ENCODE measurements at regions not wholly inside any gene's neighbourhood (a gene's known extent, or its start where the extent isn't known, plus 50 kb on each side); places are given as distances from the start of the nearest gene placed in this dataset.

DNA sequence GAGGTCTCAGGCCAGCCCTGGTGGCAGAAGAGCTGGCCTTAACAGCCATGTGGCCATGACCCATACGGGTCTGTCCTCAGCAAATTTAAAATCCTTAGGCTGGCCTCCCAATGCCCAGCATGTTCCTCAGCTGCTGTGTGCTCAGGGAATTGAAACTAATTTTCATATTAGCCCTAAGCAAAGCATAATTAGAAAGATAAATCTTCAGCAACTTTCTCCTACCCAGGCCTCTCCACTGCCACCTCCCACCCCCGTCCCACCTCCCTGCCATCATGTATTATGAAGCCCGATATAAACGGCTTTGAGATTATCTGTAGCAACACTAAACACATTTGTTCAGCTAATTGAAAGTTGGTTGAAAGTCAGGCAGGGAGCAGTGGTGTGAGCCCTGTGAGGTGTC is 178.8 kb upstream of the NTM start:
- no peaks in the 10 kb centered on the region for H3K79me2 ChIP-seq (ENCODE audit: control insufficient read depth, insufficient read depth, low read length)
- H3K27ac ChIP-seq (ENCODE audit: insufficient read depth, low read length), result no peak overlapping the region
- no peak for DNase-seq (ENCODE audit: low read depth in 2 of 2)
- H3K36me3 ChIP-seq (ENCODE audit: control insufficient read depth, insufficient read depth, low read length), result no peaks in the 10 kb centered on the region
- no peak overlapping the region for H3K4me2 ChIP-seq (ENCODE audit: extremely low read depth, insufficient read depth, low read length)
- no peaks in the 10 kb centered on the region for H3K27me3 ChIP-seq (ENCODE audit: control insufficient read depth, insufficient read depth, low read length)
- no peak overlapping the region for H3K9ac ChIP-seq (ENCODE audit: insufficient read depth, low read length)
- H4K20me1 ChIP-seq (ENCODE audit: control insufficient read depth, extremely low read depth, insufficient read depth, low read length), result no peaks in the 10 kb centered on the region
- no peak overlapping the region for H3K4me3 ChIP-seq (replicated peaks in 1 of 4; ENCODE audit: control extremely low read depth in 1 of 4, insufficient read depth in 1 of 4, low read depth in 3 of 4, low read length in 4 of 4)
- H3K4me1 ChIP-seq (ENCODE audit: control insufficient read depth, extremely low read depth, insufficient read depth, low read length), result no peaks in the 10 kb centered on the region
- no peaks in the 10 kb centered on the region for H3K9me3 ChIP-seq (ENCODE audit: control insufficient read depth, insufficient read depth, low read depth, low read length)
- H2AFZ ChIP-seq (ENCODE audit: low read length), result no peak overlapping the region
- TF ChIP-seq EZH2 (IDR thresholded peaks at IDR 0.05; ENCODE audit: low read length, missing control alignments), result no peak
- no peak for TF ChIP-seq CTCF (conservative IDR thresholded peaks at IDR 0.05 in 1 of 2, IDR thresholded peaks at IDR 0.05 in 1 of 2; ENCODE audit: low read depth in 1 of 2, low read length in 2 of 2)

GRCh38 chr11:131192628-131193027 is 177.8 kb upstream of the NTM start:
- Histone ChIP-seq H3K9me3 (ENCODE audit: control insufficient read depth, insufficient read depth, low read depth, low read length) (no peaks in the 10 kb centered on the region), H3K9ac (ENCODE audit: insufficient read depth, low read length) (no peak overlapping the region), H3K27me3 (ENCODE audit: control insufficient read depth, insufficient read depth, low read length) (no peaks in the 10 kb centered on the region), H3K36me3 (ENCODE audit: control insufficient read depth, insufficient read depth, low read length) (no peaks in the 10 kb centered on the region), H4K20me1 (ENCODE audit: control insufficient read depth, extremely low read depth, insufficient read depth, low read length) (no peaks in the 10 kb centered on the region), H3K4me1 (ENCODE audit: control insufficient read depth, extremely low read depth, insufficient read depth, low read length) (no peaks in the 10 kb centered on the region), H3K4me3 (replicated peaks in 1 of 4; ENCODE audit: control extremely low read depth in 1 of 4, insufficient read depth in 1 of 4, low read depth in 3 of 4, low read length in 4 of 4) (no peak overlapping the region), H3K4me2 (ENCODE audit: extremely low read depth, insufficient read depth, low read length) (no peak overlapping the region), H2AFZ (ENCODE audit: low read length) (no peak overlapping the region), H3K27ac (ENCODE audit: insufficient read depth, low read length) (no peak overlapping the region), H3K79me2 (ENCODE audit: control insufficient read depth, insufficient read depth, low read length) (no peaks in the 10 kb centered on the region)
- TF ChIP-seq EZH2 (IDR thresholded peaks at IDR 0.05; ENCODE audit: low read length, missing control alignments), result no peak
- no peak for TF ChIP-seq CTCF (conservative IDR thresholded peaks at IDR 0.05 in 1 of 2, IDR thresholded peaks at IDR 0.05 in 1 of 2; ENCODE audit: low read depth in 1 of 2, low read length in 2 of 2)
- DNase-seq (ENCODE audit: low read depth in 2 of 2), result no peak

- no peak overlapping the region for H3K4me3 ChIP-seq (replicated peaks in 1 of 4; ENCODE audit: control extremely low read depth in 1 of 4, insufficient read depth in 1 of 4, low read depth in 3 of 4, low read length in 4 of 4)
- H2AFZ ChIP-seq (ENCODE audit: low read length), result no peak overlapping the region
- no peaks in the 10 kb centered on the region for H3K9me3 ChIP-seq (ENCODE audit: control insufficient read depth, insufficient read depth, low read depth, low read length)
- H3K79me2 ChIP-seq (ENCODE audit: control insufficient read depth, insufficient read depth, low read length), result no peaks in the 10 kb centered on the region
- TF ChIP-seq EZH2 (IDR thresholded peaks at IDR 0.05; ENCODE audit: low read length, missing control alignments) (no peak), CTCF (conservative IDR thresholded peaks at IDR 0.05 in 1 of 2, IDR thresholded peaks at IDR 0.05 in 1 of 2; ENCODE audit: low read depth in 1 of 2, low read length in 2 of 2) (no peak)
- no peaks in the 10 kb centered on the region for H3K36me3 ChIP-seq (ENCODE audit: control insufficient read depth, insufficient read depth, low read length)
- H3K27ac ChIP-seq (ENCODE audit: insufficient read depth, low read length), result no peak overlapping the region
- no peaks in the 10 kb centered on the region for H4K20me1 ChIP-seq (ENCODE audit: control insufficient read depth, extremely low read depth, insufficient read depth, low read length)
- no peak overlapping the region for H3K9ac ChIP-seq (ENCODE audit: insufficient read depth, low read length)
- no peaks in the 10 kb centered on the region for H3K4me1 ChIP-seq (ENCODE audit: control insufficient read depth, extremely low read depth, insufficient read depth, low read length)
- H3K27me3 ChIP-seq (ENCODE audit: control insufficient read depth, insufficient read depth, low read length), result no peaks in the 10 kb centered on the region
- no peak overlapping the region for H3K4me2 ChIP-seq (ENCODE audit: extremely low read depth, insufficient read depth, low read length)
- DNase-seq (ENCODE audit: low read depth in 2 of 2), result no peak
Measured at GRCh38 chr11:131193031-131193501, 177.3 kb upstream of the NTM start.
